ENCODE measurements at regions not wholly inside any gene's neighbourhood (a gene's known extent, or its start where the extent isn't known, plus 50 kb on each side); places are given as distances from the start of the nearest gene placed in this dataset.

- ATAC-seq (no peak), DNase-seq (no peak)
- H3K36me3 ChIP-seq (replicated peaks in 1 of 2; ENCODE audit: insufficient read depth in 1 of 2, low read depth in 2 of 2) = no peaks in the 10 kb centered on the region
- no peaks in the 10 kb centered on the region for H3K4me1 ChIP-seq
- H3K9me3 ChIP-seq = no peaks in the 10 kb centered on the region
- H3K27ac ChIP-seq = no peak overlapping the region
- intact Hi-C loops (cut with DNase I) = no loop called here
- H3K27me3 ChIP-seq = no peaks in the 10 kb centered on the region
- 62 to 65% methylated on average over 1 of the region's 1 CpG for WGBS, 2 donors
- H3K4me3 ChIP-seq = no peak overlapping the region
- TF ChIP-seq POLR2A (IDR thresholded peaks at IDR 0.05) (no peak), CTCF (IDR thresholded peaks at IDR 0.05) (no peak)
Measured at GRCh38 chr4:102141842-102142241, 203.4 kb downstream of the SLC39A8 start.

GRCh38 chr4:102139932-102140331, 205.3 kb downstream of the SLC39A8 start:
- Histone ChIP-seq H3K4me3 (no peak overlapping the region), H3K9me3 (no peaks in the 10 kb centered on the region), H3K27me3 (no peaks in the 10 kb centered on the region), H3K36me3 (replicated peaks in 1 of 2; ENCODE audit: insufficient read depth in 1 of 2, low read depth in 2 of 2) (no peaks in the 10 kb centered on the region), H3K27ac (no peak overlapping the region), H3K4me1 (no peaks in the 10 kb centered on the region)
- DNase-seq (no peak), ATAC-seq (no peak)
- TF ChIP-seq CTCF (IDR thresholded peaks at IDR 0.05) = no peak
- TF ChIP-seq POLR2A (IDR thresholded peaks at IDR 0.05) = no peak
- 44 to 59% methylated on average over 1 of the region's 1 CpG for WGBS, 2 donors
- intact Hi-C loops (cut with DNase I) = no loop called here

- no peak for ATAC-seq
Measured at GRCh38 chr4:102139132-102139573, 206.1 kb downstream of the SLC39A8 start.

GRCh38 chr4:102137217-102137616, 208.1 kb downstream of the SLC39A8 start:
- Histone ChIP-seq H3K27me3 (no peaks in the 10 kb centered on the region), H3K4me1 (no peaks in the 10 kb centered on the region), H3K36me3 (replicated peaks in 1 of 2; ENCODE audit: insufficient read depth in 1 of 2, low read depth in 2 of 2) (no peaks in the 10 kb centered on the region), H3K27ac (no peak overlapping the region), H3K4me3 (no peak overlapping the region), H3K9me3 (no peaks in the 10 kb centered on the region)
- no peak for TF ChIP-seq CTCF (IDR thresholded peaks at IDR 0.05)
- no peak for TF ChIP-seq POLR2A (IDR thresholded peaks at IDR 0.05)
- ATAC-seq (no peak), DNase-seq (no peak)
- WGBS, 2 donors = 86 to 90% methylated on average over 2 of the region's 2 CpGs
- intact Hi-C loops (cut with DNase I) = no loop called here

More at GRCh38 chr4:102139132-102139573, 206.1 kb downstream of the SLC39A8 start:
- H3K36me3 ChIP-seq (replicated peaks in 1 of 2; ENCODE audit: insufficient read depth in 1 of 2, low read depth in 2 of 2) = no peaks in the 10 kb centered on the region
- H3K4me1 ChIP-seq = no peaks in the 10 kb centered on the region
- no peaks in the 10 kb centered on the region for H3K27me3 ChIP-seq
- H3K9me3 ChIP-seq = no peaks in the 10 kb centered on the region
- no peak for TF ChIP-seq POLR2A (IDR thresholded peaks at IDR 0.05)
- H3K4me3 ChIP-seq = no peak overlapping the region
- intact Hi-C loops (cut with DNase I) = no loop called here
- H3K27ac ChIP-seq = no peak overlapping the region
- 26 to 31% methylated on average over 2 of the region's 2 CpGs for WGBS, 2 donors
- no peak for DNase-seq

GRCh38 chr4:102129810-102130209, 215.5 kb downstream of the SLC39A8 start:
- no peaks in the 10 kb centered on the region for H3K9me3 ChIP-seq
- no peak for TF ChIP-seq CTCF (IDR thresholded peaks at IDR 0.05)
- TF ChIP-seq POLR2A (IDR thresholded peaks at IDR 0.05) = no peak
- intact Hi-C loops (cut with DNase I) = no loop called here
- no peaks in the 10 kb centered on the region for H3K4me1 ChIP-seq
- no peaks in the 10 kb centered on the region for H3K36me3 ChIP-seq (replicated peaks in 1 of 2; ENCODE audit: insufficient read depth in 1 of 2, low read depth in 2 of 2)
- no peak overlapping the region for H3K27ac ChIP-seq
- ATAC-seq (no peak), DNase-seq (no peak)
- 52 to 60% methylated on average over 1 of the region's 1 CpG for WGBS, 2 donors
- no peak overlapping the region for H3K4me3 ChIP-seq
- no peaks in the 10 kb centered on the region for H3K27me3 ChIP-seq
